SK-N-SH treated with all-trans-retinoic acid at 6 μM for 48 hours (cell line): ENCODE measurements at regions not wholly inside any gene's neighbourhood (a gene's known extent, or its start where the extent isn't known, plus 50 kb on each side); places are given as distances from the start of the nearest gene placed in this dataset.

Experiments
- ATAC-seq: fragments of 200-7000 bp; cut with Tn5 transposase; 3 replicates; pipeline ENCODE4 v1.9.1; 2020; ENCODE audit warnings: mild to moderate bottlenecking, moderate library complexity
- ARNTL ChIP-seq: fragments of 450-650 bp; formaldehyde crosslinking; IDR thresholded peaks from 2 replicates; pipeline ENCODE4 v1.5.0; 2020; ENCODE audit warnings: low read depth, mild to moderate bottlenecking, moderate library complexity, borderline replicate concordance
- BACH2 ChIP-seq: fragments of 250-450 bp; sonication (Bioruptor Pico); IDR thresholded peaks from 2 replicates; pipeline ENCODE4 v1.9.0; 2021; ENCODE audit warnings: mild to moderate bottlenecking, borderline replicate concordance
- CSDC2 ChIP-seq: fragments of 250-450 bp; sonication (Bioruptor Pico); IDR thresholded peaks from 2 replicates; pipeline ENCODE4 v1.5.0; 2020; ENCODE audit warnings: mild to moderate bottlenecking, moderate library complexity
- ESRRG ChIP-seq: fragments of 250-450 bp; sonication (Bioruptor Pico); IDR thresholded peaks from 2 replicates; pipeline ENCODE4 v1.6.1; 2021; ENCODE audit warnings: mild to moderate bottlenecking
- GLIS3 ChIP-seq: fragments of 250-450 bp; sonication (Bioruptor Pico); IDR thresholded peaks from 2 replicates; pipeline ENCODE4 v1.5.0; 2020; ENCODE audit warnings: mild to moderate bottlenecking, moderate library complexity
- ISL1 ChIP-seq: fragments of 250-450 bp; sonication (Bioruptor Pico); IDR thresholded peaks from 2 replicates; pipeline ENCODE4 v2.1.2; 2022; ENCODE audit warnings: mild to moderate bottlenecking, moderate library complexity
- OSR1 ChIP-seq: fragments of 250-450 bp; sonication (Bioruptor Pico); IDR thresholded peaks from 2 replicates; pipeline ENCODE4 v1.8.0; 2022; ENCODE audit warnings: moderate library complexity, mild to moderate bottlenecking, inconsistent platforms
- PPARA ChIP-seq: fragments of 250-450 bp; sonication (Bioruptor Pico); IDR thresholded peaks from 2 replicates; pipeline ENCODE4 v1.5.0; 2020; ENCODE audit warnings: mild to moderate bottlenecking, borderline replicate concordance
- RARB ChIP-seq: fragments of 250-450 bp; sonication (Bioruptor Pico); IDR thresholded peaks from 2 replicates; pipeline ENCODE4 v1.8.0; 2021; ENCODE audit warnings: mild to moderate bottlenecking, moderate library complexity
- SNAI2 ChIP-seq: fragments of 250-450 bp; sonication (Bioruptor Pico); IDR thresholded peaks from 2 replicates; pipeline ENCODE4 v1.5.0; 2020; ENCODE audit warnings: mild to moderate bottlenecking, moderate library complexity
- TCF4 ChIP-seq: fragments of 250-450 bp; sonication (Bioruptor Pico); IDR thresholded peaks from 2 replicates; pipeline ENCODE4 v1.8.0; 2021; ENCODE audit warnings: mild to moderate bottlenecking, moderate library complexity, borderline replicate concordance
- TOX ChIP-seq: fragments of 250-450 bp; sonication (Bioruptor Pico); IDR thresholded peaks from 2 replicates; pipeline ENCODE4 v1.8.0; 2021; ENCODE audit warnings: mild to moderate bottlenecking, moderate library complexity, borderline replicate concordance
- ZC3H10 ChIP-seq: fragments of 250-450 bp; sonication (Bioruptor Pico); IDR thresholded peaks from 2 replicates; pipeline ENCODE4 v1.5.1; 2021; ENCODE audit warnings: mild to moderate bottlenecking, moderate library complexity
- ZFP30 ChIP-seq: fragments of 450-650 bp; formaldehyde crosslinking; IDR thresholded peaks from 2 replicates; pipeline ENCODE4 v1.5.0; 2022; ENCODE audit warnings: mild to moderate bottlenecking, moderate library complexity
- ZNF565 ChIP-seq: fragments of 450-650 bp; formaldehyde crosslinking; conservative IDR thresholded peaks from 2 replicates; pipeline ENCODE4 v1.5.0; 2020; ENCODE audit warnings: low read depth, mild to moderate bottlenecking, moderate library complexity
- ZNF8 ChIP-seq: fragments of 450-650 bp; formaldehyde crosslinking; IDR thresholded peaks from 2 replicates; pipeline ENCODE4 v1.5.0; 2020; ENCODE audit warnings: mild to moderate bottlenecking, moderate library complexity
- TF ChIP-seq, protein P1 (sequence below): fragments of 250-450 bp; sonication (Bioruptor Pico); IDR thresholded peaks from 2 replicates; pipeline ENCODE4 v1.5.1; 2020; ENCODE audit warnings: low read depth, mild to moderate bottlenecking, moderate library complexity
- TF ChIP-seq, protein P2 (sequence below): fragments of 250-450 bp; sonication (Bioruptor Pico); IDR thresholded peaks from 2 replicates; pipeline ENCODE4 v1.5.0; 2020; ENCODE audit warnings: mild to moderate bottlenecking, moderate library complexity
- TF ChIP-seq, protein P3 (sequence below): fragments of 250-450 bp; sonication (Bioruptor Pico); IDR thresholded peaks from 2 replicates; pipeline ENCODE4 v1.8.0; 2020; ENCODE audit warnings: mild to moderate bottlenecking, moderate library complexity, borderline replicate concordance

DNA sequence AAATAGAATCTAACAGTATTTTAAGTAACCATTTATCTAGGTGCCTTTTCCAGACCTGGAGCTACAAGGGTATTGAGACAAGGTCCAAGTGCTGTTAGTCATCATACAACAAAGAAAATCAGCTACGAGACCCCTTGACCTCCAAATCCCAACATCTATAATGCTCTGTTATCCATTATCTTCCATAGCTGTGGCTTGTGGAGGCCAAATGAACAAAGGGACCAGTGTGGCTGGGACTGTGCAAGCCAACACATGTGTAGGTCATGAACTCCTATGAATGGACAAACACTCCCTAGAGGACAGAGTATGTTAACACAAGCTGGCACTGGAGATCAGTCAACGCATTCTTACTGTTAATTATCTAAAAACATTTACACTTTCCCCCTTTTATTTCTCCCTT, 374.5 kb downstream of the EMP1 start (continued):
- TF ChIP-seq SNAI2 (CRISPR knock-in tag): no peak

DNA sequence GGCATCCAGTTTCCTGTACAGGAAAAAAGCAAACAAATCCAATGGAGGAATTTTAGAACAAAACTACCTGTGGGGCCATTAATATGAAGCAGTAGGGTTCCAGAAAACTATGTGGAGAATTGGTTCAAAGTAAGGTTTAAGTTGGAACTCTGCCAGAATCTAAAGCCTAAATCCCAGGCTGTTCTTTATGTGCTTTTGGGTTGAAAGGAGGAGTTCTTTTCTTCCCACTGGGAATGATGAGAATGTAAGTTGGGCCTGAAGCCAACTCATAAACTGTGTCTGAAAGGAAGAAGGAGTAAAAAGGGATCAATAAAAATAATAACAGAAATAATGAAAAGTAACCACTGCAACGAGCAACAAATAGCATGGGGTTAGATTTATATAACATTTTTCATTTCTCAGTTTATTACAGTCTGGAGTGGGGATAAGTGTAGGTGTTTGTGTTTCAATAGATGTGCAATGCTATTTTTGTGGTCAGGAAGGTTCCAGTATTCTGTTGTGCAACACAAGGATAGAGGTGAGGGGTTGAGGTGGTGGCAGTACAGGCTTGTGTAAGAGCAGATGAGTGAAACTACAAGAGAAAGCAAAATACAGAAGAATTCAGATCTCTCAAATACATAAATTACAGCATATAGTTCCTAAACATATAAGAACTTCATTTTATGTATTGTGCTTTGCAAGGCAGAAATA, 373.6 kb downstream of the EMP1 start:
- ATAC-seq: no peak
- no peak for TF ChIP-seq ZNF8 (CRISPR knock-in tag)
- TF ChIP-seq, protein P1, sequence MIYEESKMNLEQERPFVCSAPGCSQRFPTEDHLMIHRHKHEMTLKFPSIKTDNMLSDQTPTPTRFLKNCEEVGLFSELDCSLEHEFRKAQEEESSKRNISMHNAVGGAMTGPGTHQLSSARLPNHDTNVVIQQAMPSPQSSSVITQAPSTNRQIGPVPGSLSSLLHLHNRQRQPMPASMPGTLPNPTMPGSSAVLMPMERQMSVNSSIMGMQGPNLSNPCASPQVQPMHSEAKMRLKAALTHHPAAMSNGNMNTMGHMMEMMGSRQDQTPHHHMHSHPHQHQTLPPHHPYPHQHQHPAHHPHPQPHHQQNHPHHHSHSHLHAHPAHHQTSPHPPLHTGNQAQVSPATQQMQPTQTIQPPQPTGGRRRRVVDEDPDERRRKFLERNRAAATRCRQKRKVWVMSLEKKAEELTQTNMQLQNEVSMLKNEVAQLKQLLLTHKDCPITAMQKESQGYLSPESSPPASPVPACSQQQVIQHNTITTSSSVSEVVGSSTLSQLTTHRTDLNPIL (CRISPR knock-in tag): no peak
- TF ChIP-seq ISL1 (CRISPR knock-in tag): no peak
- TF ChIP-seq GLIS3 (CRISPR knock-in tag): no peak
- no peak for TF ChIP-seq RARB (CRISPR knock-in tag)
- TF ChIP-seq ZFP30: no peak
- no peak for TF ChIP-seq ZC3H10 (CRISPR knock-in tag)
- no peak for TF ChIP-seq ESRRG (CRISPR knock-in tag)
- no peak for TF ChIP-seq CSDC2 (CRISPR knock-in tag)
- no peak for TF ChIP-seq TOX (CRISPR knock-in tag)
- no peak for TF ChIP-seq PPARA
- TF ChIP-seq TCF4: no peak
- no peak for TF ChIP-seq ARNTL

DNA sequence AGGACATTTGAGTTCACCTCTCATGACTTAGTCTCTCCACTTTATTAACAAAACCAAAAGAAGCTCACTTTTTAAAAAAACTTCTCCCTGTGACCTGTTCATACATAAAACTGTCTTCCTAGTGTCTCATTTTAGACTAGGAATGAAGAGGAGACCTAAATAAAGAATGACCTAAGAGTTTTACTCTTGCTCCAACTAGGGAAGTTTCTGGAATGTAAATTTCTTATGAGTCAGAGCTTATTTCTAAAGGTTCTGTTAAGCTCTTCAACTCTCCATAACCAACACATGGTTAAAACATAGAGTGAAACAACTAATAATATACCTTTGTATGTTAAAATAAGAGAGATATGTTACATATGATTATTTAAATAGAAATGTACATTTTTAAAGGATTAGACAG, 369.8 kb downstream of the EMP1 start:
- TF ChIP-seq TCF4 (no peak), ESRRG (CRISPR knock-in tag) (no peak), ZFP30 (no peak), CSDC2 (CRISPR knock-in tag) (no peak), ZNF565 (no peak), BACH2 (CRISPR knock-in tag) (no peak)
- TF ChIP-seq, protein P2, sequence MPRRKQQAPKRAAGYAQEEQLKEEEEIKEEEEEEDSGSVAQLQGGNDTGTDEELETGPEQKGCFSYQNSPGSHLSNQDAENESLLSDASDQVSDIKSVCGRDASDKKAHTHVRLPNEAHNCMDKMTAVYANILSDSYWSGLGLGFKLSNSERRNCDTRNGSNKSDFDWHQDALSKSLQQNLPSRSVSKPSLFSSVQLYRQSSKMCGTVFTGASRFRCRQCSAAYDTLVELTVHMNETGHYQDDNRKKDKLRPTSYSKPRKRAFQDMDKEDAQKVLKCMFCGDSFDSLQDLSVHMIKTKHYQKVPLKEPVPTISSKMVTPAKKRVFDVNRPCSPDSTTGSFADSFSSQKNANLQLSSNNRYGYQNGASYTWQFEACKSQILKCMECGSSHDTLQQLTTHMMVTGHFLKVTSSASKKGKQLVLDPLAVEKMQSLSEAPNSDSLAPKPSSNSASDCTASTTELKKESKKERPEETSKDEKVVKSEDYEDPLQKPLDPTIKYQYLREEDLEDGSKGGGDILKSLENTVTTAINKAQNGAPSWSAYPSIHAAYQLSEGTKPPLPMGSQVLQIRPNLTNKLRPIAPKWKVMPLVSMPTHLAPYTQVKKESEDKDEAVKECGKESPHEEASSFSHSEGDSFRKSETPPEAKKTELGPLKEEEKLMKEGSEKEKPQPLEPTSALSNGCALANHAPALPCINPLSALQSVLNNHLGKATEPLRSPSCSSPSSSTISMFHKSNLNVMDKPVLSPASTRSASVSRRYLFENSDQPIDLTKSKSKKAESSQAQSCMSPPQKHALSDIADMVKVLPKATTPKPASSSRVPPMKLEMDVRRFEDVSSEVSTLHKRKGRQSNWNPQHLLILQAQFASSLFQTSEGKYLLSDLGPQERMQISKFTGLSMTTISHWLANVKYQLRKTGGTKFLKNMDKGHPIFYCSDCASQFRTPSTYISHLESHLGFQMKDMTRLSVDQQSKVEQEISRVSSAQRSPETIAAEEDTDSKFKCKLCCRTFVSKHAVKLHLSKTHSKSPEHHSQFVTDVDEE (CRISPR knock-in tag): no peak
- TF ChIP-seq, protein P3, sequence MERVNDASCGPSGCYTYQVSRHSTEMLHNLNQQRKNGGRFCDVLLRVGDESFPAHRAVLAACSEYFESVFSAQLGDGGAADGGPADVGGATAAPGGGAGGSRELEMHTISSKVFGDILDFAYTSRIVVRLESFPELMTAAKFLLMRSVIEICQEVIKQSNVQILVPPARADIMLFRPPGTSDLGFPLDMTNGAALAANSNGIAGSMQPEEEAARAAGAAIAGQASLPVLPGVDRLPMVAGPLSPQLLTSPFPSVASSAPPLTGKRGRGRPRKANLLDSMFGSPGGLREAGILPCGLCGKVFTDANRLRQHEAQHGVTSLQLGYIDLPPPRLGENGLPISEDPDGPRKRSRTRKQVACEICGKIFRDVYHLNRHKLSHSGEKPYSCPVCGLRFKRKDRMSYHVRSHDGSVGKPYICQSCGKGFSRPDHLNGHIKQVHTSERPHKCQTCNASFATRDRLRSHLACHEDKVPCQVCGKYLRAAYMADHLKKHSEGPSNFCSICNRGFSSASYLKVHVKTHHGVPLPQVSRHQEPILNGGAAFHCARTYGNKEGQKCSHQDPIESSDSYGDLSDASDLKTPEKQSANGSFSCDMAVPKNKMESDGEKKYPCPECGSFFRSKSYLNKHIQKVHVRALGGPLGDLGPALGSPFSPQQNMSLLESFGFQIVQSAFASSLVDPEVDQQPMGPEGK (CRISPR knock-in tag): no peak
- TF ChIP-seq, protein P1 (CRISPR knock-in tag): no peak
- TF ChIP-seq, all 23 proteins: peak for 0
- no peak for ATAC-seq

DNA sequence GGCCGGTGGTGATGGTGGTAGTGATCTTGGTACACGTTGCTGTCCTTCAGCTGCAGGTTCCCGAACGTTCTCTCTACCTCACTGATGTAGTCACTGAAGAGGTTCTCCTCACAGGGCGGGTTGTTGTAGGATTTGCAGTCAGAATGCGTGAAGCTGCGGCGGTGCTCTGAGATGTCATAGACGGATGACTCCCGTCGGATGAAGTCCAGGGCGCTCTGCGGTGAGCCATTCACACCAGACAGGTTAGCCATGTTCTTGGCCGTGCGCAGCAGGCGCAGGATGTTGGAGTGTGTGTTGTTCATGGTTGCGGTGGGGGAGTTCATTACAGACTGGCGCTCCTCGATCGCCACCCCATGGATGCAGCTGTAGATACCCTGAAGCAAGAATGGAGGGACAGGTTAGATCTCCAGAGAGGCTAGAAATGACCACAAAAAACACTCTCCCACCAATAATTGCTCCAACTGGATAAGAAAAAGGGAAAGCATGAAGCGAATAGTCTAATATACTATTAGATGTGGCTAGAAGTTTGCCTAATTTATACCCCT, 367.8 kb downstream of the EMP1 start:
- TF ChIP-seq TOX (CRISPR knock-in tag) (no peak), RARB (CRISPR knock-in tag) (no peak), ESRRG (CRISPR knock-in tag) (no peak), ZNF565 (no peak), ZNF8 (CRISPR knock-in tag) (no peak), BACH2 (CRISPR knock-in tag) (no peak), ARNTL (no peak), OSR1 (CRISPR knock-in tag) (no peak), GLIS3 (CRISPR knock-in tag) (no peak)
- TF ChIP-seq, protein P2 (CRISPR knock-in tag): no peak
- TF ChIP-seq, protein P1 (CRISPR knock-in tag): no peak
- ATAC-seq: no peak
